ENCODE measurements at regions not wholly inside any gene's neighbourhood (a gene's known extent, or its start where the extent isn't known, plus 50 kb on each side); places are given as distances from the start of the nearest gene placed in this dataset.

GRCh38 chr1:101451888-101452287 lies 215.1 kb downstream of the S1PR1 start:
- ATAC-seq = no peak
- TF ChIP-seq POLR2A (IDR thresholded peaks at IDR 0.05) (no peak), EP300 (IDR thresholded peaks at IDR 0.05) (no peak), CTCF (IDR thresholded peaks at IDR 0.05) (no peak), POLR2AphosphoS5 (IDR thresholded peaks at IDR 0.05) (no peak)
- H3K4me1 ChIP-seq = no peaks in the 10 kb centered on the region
- no peak overlapping the region for H3K4me3 ChIP-seq
- no peak overlapping the region for H3K27ac ChIP-seq
- no peaks in the 10 kb centered on the region for H3K27me3 ChIP-seq
- no peaks in the 10 kb centered on the region for H3K36me3 ChIP-seq
- H3K9me3 ChIP-seq = peaks cover 0 to 8% (median 0%) of the 10 kb centered on the region in 3 donors
- WGBS, 2 donors (ENCODE audit: low coverage in 1 of 2) = 71 to 77% methylated on average over 3 to 6 of the region's 6 CpGs

GRCh38 chr1:101452825-101453224 lies 216.0 kb downstream of the S1PR1 start:
- no peaks in the 10 kb centered on the region for H3K36me3 ChIP-seq
- H3K4me3 ChIP-seq = no peak overlapping the region
- peaks cover 0 to 8% (median 0%) of the 10 kb centered on the region in 3 donors for H3K9me3 ChIP-seq
- H3K27me3 ChIP-seq = no peaks in the 10 kb centered on the region
- ATAC-seq = no peak
- H3K4me1 ChIP-seq = no peaks in the 10 kb centered on the region
- no peak for TF ChIP-seq CTCF (IDR thresholded peaks at IDR 0.05)
- no peak for TF ChIP-seq POLR2AphosphoS5 (IDR thresholded peaks at IDR 0.05)
- H3K27ac ChIP-seq = no peak overlapping the region
- 52 to 65% methylated on average over 11 to 12 of the region's 12 CpGs for WGBS, 2 donors (ENCODE audit: low coverage in 1 of 2)

- H3K36me3 ChIP-seq = no peaks in the 10 kb centered on the region
- H3K4me1 ChIP-seq = no peaks in the 10 kb centered on the region
- H3K9me3 ChIP-seq = peaks cover 0 to 8% (median 0%) of the 10 kb centered on the region in 3 donors
- TF ChIP-seq CTCF (IDR thresholded peaks at IDR 0.05) = no peak
- TF ChIP-seq POLR2A (IDR thresholded peaks at IDR 0.05) = no peak
- no peak for TF ChIP-seq POLR2AphosphoS5 (IDR thresholded peaks at IDR 0.05)
- TF ChIP-seq EP300 (IDR thresholded peaks at IDR 0.05) = no peak
- H3K27ac ChIP-seq = no peak overlapping the region
- WGBS, 2 donors (ENCODE audit: low coverage in 1 of 2) = 67 to 86% methylated on average over 1 of the region's 1 CpG
- no peak for ATAC-seq
- H3K4me3 ChIP-seq = no peak overlapping the region
- no peaks in the 10 kb centered on the region for H3K27me3 ChIP-seq
These were observed 217.0 kb downstream of the S1PR1 start for GRCh38 chr1:101453844-101454243.

- Histone ChIP-seq H3K27ac (no peak overlapping the region), H3K27me3 (no peaks in the 10 kb centered on the region), H3K9me3 (peaks cover 0 to 8% (median 0%) of the 10 kb centered on the region in 3 donors), H3K4me3 (no peak overlapping the region), H3K4me1 (no peaks in the 10 kb centered on the region), H3K36me3 (no peaks in the 10 kb centered on the region)
- no peak for ATAC-seq
- 81 to 82% methylated on average over 4 of the region's 4 CpGs for WGBS, 2 donors (ENCODE audit: low coverage in 1 of 2)
- TF ChIP-seq EP300 (IDR thresholded peaks at IDR 0.05) = no peak
- TF ChIP-seq POLR2A (IDR thresholded peaks at IDR 0.05) = no peak
- no peak for TF ChIP-seq CTCF (IDR thresholded peaks at IDR 0.05)
- TF ChIP-seq POLR2AphosphoS5 (IDR thresholded peaks at IDR 0.05) = no peak
These were observed 218.3 kb downstream of the S1PR1 start for GRCh38 chr1:101455166-101455565.

- H3K9me3 ChIP-seq = peaks cover 0 to 7% (median 0%) of the 10 kb centered on the region in 3 donors
- H3K27ac ChIP-seq = no peak overlapping the region
- H3K4me3 ChIP-seq = no peak overlapping the region
- H3K4me1 ChIP-seq = no peaks in the 10 kb centered on the region
- H3K36me3 ChIP-seq = no peaks in the 10 kb centered on the region
- no peaks in the 10 kb centered on the region for H3K27me3 ChIP-seq
- TF ChIP-seq CTCF (IDR thresholded peaks at IDR 0.05) (no peak), POLR2AphosphoS5 (IDR thresholded peaks at IDR 0.05) (no peak), EP300 (IDR thresholded peaks at IDR 0.05) (no peak), POLR2A (IDR thresholded peaks at IDR 0.05) (no peak)
- no peak for ATAC-seq
These were observed 223.9 kb downstream of the S1PR1 start for GRCh38 chr1:101460739-101461138.

Data from gastroesophageal sphincter (tissue), 4 donors.